Hepatocyte (in vitro differentiated cells): ENCODE measurements at regions not wholly inside any gene's neighbourhood (a gene's known extent, or its start where the extent isn't known, plus 50 kb on each side); places are given as distances from the start of the nearest gene placed in this dataset.

Experiments used
- CTCF ChIP-seq: fragments of 200-600 bp; sonication (generic); IDR thresholded peaks from 2 replicates; pipeline ENCODE4 v1.5.1; 2016; ENCODE audit warnings: antibody characterized with exemption, mild to moderate bottlenecking; ENCODE audit not compliant: poor library complexity
- EZH2 ChIP-seq: fragments of 200-600 bp; sonication (generic); IDR thresholded peaks from 2 replicates; pipeline ENCODE4 v1.6.1; 2016; ENCODE audit warnings: antibody characterized with exemption, mild to moderate bottlenecking, borderline replicate concordance
- EZH2phosphoT487 ChIP-seq: fragments of 200-600 bp; sonication (generic); IDR thresholded peaks from one replicate; pipeline ENCODE4 v1.6.1; 2018; ENCODE audit warnings: antibody characterized with exemption, mild to moderate bottlenecking, low read depth, moderate library complexity; ENCODE audit not compliant: unreplicated experiment, severe bottlenecking

GRCh38 chr11:13214276-13214675, 63.3 kb upstream of the BMAL1 start:
- no peak for TF ChIP-seq CTCF
- no peak for TF ChIP-seq EZH2
- no peak for TF ChIP-seq EZH2phosphoT487
